GM12878 (cell line): ENCODE measurements at regions not wholly inside any gene's neighbourhood (a gene's known extent, or its start where the extent isn't known, plus 50 kb on each side); places are given as distances from the start of the nearest gene placed in this dataset.

Experiments
- BRCA1 ChIP-seq: IDR thresholded peaks from 2 replicates; pipeline ENCODE4 v1.6.1; 2011; ENCODE audit warnings: low read depth, low read length, improper control_type of control experiment
- CTCF ChIP-seq, 3 experiments: IDR thresholded peaks in 2 of 3; conservative IDR thresholded peaks in 1 of 3; 2 replicates each; pipeline ENCODE4 v1.5.1; 2011; ENCODE audit warnings: low read depth in 3 of 3, low read length in 3 of 3, mild to moderate bottlenecking in 3 of 3, control low read depth in 2 of 3, moderate library complexity in 2 of 3, inconsistent platforms in 1 of 3, mixed read lengths in 1 of 3; ENCODE audit not compliant: control insufficient read depth in 2 of 3, insufficient read depth in 1 of 3; ENCODE audit errors: extremely low read depth in 1 of 3
- POLR2AphosphoS5 ChIP-seq: IDR thresholded peaks from 2 replicates; pipeline ENCODE4 v1.6.1; 2011; ENCODE audit warnings: mild to moderate bottlenecking, low read length, inconsistent platforms

- TF ChIP-seq CTCF (IDR thresholded peaks at IDR 0.05 in 2 of 3, conservative IDR thresholded peaks at IDR 0.05 in 1 of 3; ENCODE audit: control insufficient read depth in 2 of 3, extremely low read depth in 1 of 3, insufficient read depth in 1 of 3, low read depth in 3 of 3, low read length in 3 of 3) (no peak), POLR2AphosphoS5 (no peak), BRCA1 (no peak)
Measured at GRCh38 chr5:6915574-6915973, 202.3 kb downstream of the TENT4A start.
